IMR-90 (cell line): ENCODE measurements at regions not wholly inside any gene's neighbourhood (a gene's known extent, or its start where the extent isn't known, plus 50 kb on each side); places are given as distances from the start of the nearest gene placed in this dataset.
A peak's percentile ranks its signal among the peaks of the same experiment; 100 is the strongest.

Experiments used
- ATAC-seq: fragments of 200-7000 bp; cut with Tn5 transposase; 2 replicates; pipeline ENCODE4 v1.9.1; 2020; ENCODE audit warnings: low read depth, mild to moderate bottlenecking, moderate library complexity
- BruUV-seq: library from RNA; stranded (reverse); fragments of 400-500 nt; replicated peaks from 2 replicates; lab custom pipeline; 2021; lab: Mats Ljungman, UMichigan
- CTCF ChIA-PET: fragments of 300-600 bp; formaldehyde crosslinking; extraction: SDS; loops from one replicate; lab custom pipeline; 2021; ENCODE audit warnings: antibody characterized with exemption; lab: Yijun Ruan, JAX
- POLR2A ChIA-PET: fragments of 300-600 bp; sonication (Branson Sonifier 250); formaldehyde crosslinking; loops from one replicate; lab custom pipeline; 2022; ENCODE audit warnings: antibody characterized with exemption; ENCODE audit not compliant: unreplicated experiment; lab: Charles Lee
- DNase-seq: peaks from one replicate; pipeline ENCODE4 v3.0.0; 2013
- H2AFZ ChIP-seq: replicated peaks from 2 replicates; pipeline ENCODE3; 2013; ENCODE audit warnings: low read length, mild to moderate bottlenecking; ENCODE audit not compliant: poor library complexity
- H2AK5ac ChIP-seq: 2 replicates; pipeline ENCODE4 v1.6.1; 2013; ENCODE audit warnings: low read depth, low read length, inconsistent platforms
- H2AK9ac ChIP-seq: replicated peaks from 2 replicates; pipeline ENCODE3; 2013; ENCODE audit warnings: mild to moderate bottlenecking, low read depth, low read length, moderate library complexity; ENCODE audit not compliant: poor library complexity
- H2BK120ac ChIP-seq: 2 replicates; pipeline ENCODE4 v1.6.1; 2013; ENCODE audit warnings: low read depth, low read length, inconsistent platforms
- H2BK15ac ChIP-seq: 3 replicates; pipeline ENCODE4 v1.6.1; 2013; ENCODE audit warnings: low read depth, low read length, inconsistent platforms
- H2BK20ac ChIP-seq: 2 replicates; pipeline ENCODE4 v1.6.1; 2013; ENCODE audit warnings: low read depth, mild to moderate bottlenecking, inconsistent platforms, low read length, moderate library complexity
- H2BK5ac ChIP-seq: 2 replicates; pipeline ENCODE4 v1.6.1; 2013; ENCODE audit warnings: mild to moderate bottlenecking, low read depth, low read length, inconsistent platforms; ENCODE audit not compliant: poor library complexity, severe bottlenecking
- H3K14ac ChIP-seq: replicated peaks from 2 replicates; pipeline ENCODE4 v1.6.1; 2013; ENCODE audit warnings: low read depth, low read length, inconsistent platforms
- H3K18ac ChIP-seq: 2 replicates; pipeline ENCODE4 v1.6.1; 2013; ENCODE audit warnings: low read depth, low read length, control low read depth
- H3K23ac ChIP-seq: 2 replicates; pipeline ENCODE4 v1.6.1; 2013; ENCODE audit warnings: low read depth, low read length, inconsistent platforms
- H3K27ac ChIP-seq: 2 replicates; pipeline ENCODE4 v1.5.1; 2013; ENCODE audit warnings: mild to moderate bottlenecking, control low read depth, low read length; ENCODE audit not compliant: insufficient read depth
- H3K27me3 ChIP-seq: 2 replicates; pipeline ENCODE4 v1.6.1; 2013; ENCODE audit warnings: low read length; ENCODE audit not compliant: control insufficient read depth, insufficient read depth
- H3K36me3 ChIP-seq: 2 replicates; pipeline ENCODE4 v1.6.1; 2013; ENCODE audit warnings: low read length, mixed read lengths; ENCODE audit not compliant: control insufficient read depth, insufficient read depth
- H3K4ac ChIP-seq: 2 replicates; pipeline ENCODE4 v1.6.1; 2013; ENCODE audit warnings: low read depth, low read length, inconsistent platforms
- H3K4me1 ChIP-seq: 2 replicates; pipeline ENCODE4 v1.6.1; 2013; ENCODE audit warnings: low read length, mixed read lengths; ENCODE audit not compliant: control insufficient read depth, insufficient read depth
- H3K4me2 ChIP-seq: 2 replicates; pipeline ENCODE4 v1.6.1; 2013; ENCODE audit warnings: low read depth, mild to moderate bottlenecking, control low read depth, low read length, moderate library complexity
- H3K4me3 ChIP-seq: 2 replicates; pipeline ENCODE4 v1.5.1; 2013; ENCODE audit warnings: low read depth, mild to moderate bottlenecking, control low read depth, low read length, moderate library complexity; ENCODE audit not compliant: insufficient read depth
- H3K56ac ChIP-seq: 2 replicates; pipeline ENCODE4 v1.6.1; 2013; ENCODE audit warnings: low read length, inconsistent platforms; ENCODE audit not compliant: insufficient read depth; ENCODE audit errors: extremely low read depth
- H3K79me1 ChIP-seq, 2 experiments: 2 replicates each; pipeline ENCODE4 v1.6.1; 2013; ENCODE audit warnings: low read length in 2 of 2, inconsistent platforms in 1 of 2, low read depth in 1 of 2
- H3K9ac ChIP-seq: 2 replicates; pipeline ENCODE4 v1.6.1; 2013; ENCODE audit warnings: low read depth, low read length, control low read depth
- H3K9me1 ChIP-seq: 2 replicates; pipeline ENCODE4 v1.6.1; 2013; ENCODE audit warnings: low read length, inconsistent platforms; ENCODE audit not compliant: insufficient read depth
- H3K9me3 ChIP-seq: 2 replicates; pipeline ENCODE4 v1.6.1; 2013; ENCODE audit warnings: low read length; ENCODE audit not compliant: control insufficient read depth, insufficient read depth
- H4K20me1 ChIP-seq: 2 replicates; pipeline ENCODE4 v1.6.1; 2013; ENCODE audit warnings: low read length, inconsistent platforms; ENCODE audit not compliant: insufficient read depth
- H4K5ac ChIP-seq: 2 replicates; pipeline ENCODE4 v1.6.1; 2013; ENCODE audit warnings: mild to moderate bottlenecking, low read depth, low read length, control low read depth
- H4K8ac ChIP-seq, 2 experiments: 2 replicates each; pipeline ENCODE4 v1.6.1; 2013; ENCODE audit warnings: low read depth in 2 of 2, low read length in 2 of 2, control low read depth in 1 of 2, inconsistent platforms in 1 of 2
- H4K91ac ChIP-seq: 2 replicates; pipeline ENCODE4 v1.6.1; 2013; ENCODE audit warnings: low read depth, low read length, inconsistent platforms; ENCODE audit not compliant: insufficient read depth
- CEBPB ChIP-seq: IDR thresholded peaks from 2 replicates; pipeline ENCODE4 v1.6.1; 2012; ENCODE audit warnings: low read depth, low read length, improper control_type of control experiment
- CHD1 ChIP-seq: IDR thresholded peaks from 2 replicates; pipeline ENCODE4 v1.6.1; 2012; ENCODE audit warnings: low read depth, low read length, improper control_type of control experiment
- CTCF ChIP-seq: conservative IDR thresholded peaks from 2 replicates; pipeline ENCODE4 v1.5.1; 2012; ENCODE audit warnings: mild to moderate bottlenecking, low read depth, low read length, improper control_type of control experiment
- FOS ChIP-seq: fragments of 150-350 bp; IDR thresholded peaks from 2 replicates; pipeline ENCODE4 v1.6.1; 2016; ENCODE audit warnings: low read depth, low read length
- MAFK ChIP-seq: IDR thresholded peaks from 2 replicates; pipeline ENCODE4 v1.6.1; 2012; ENCODE audit warnings: low read depth, low read length, improper control_type of control experiment
- MAZ ChIP-seq: IDR thresholded peaks from 2 replicates; pipeline ENCODE4 v1.6.1; 2012; ENCODE audit warnings: low read depth, mild to moderate bottlenecking, low read length, improper control_type of control experiment, moderate library complexity, borderline replicate concordance
- MXI1 ChIP-seq: IDR thresholded peaks from 2 replicates; pipeline ENCODE4 v1.6.1; 2012; ENCODE audit warnings: low read depth, mild to moderate bottlenecking, low read length, moderate library complexity, borderline replicate concordance
- POLR2A ChIP-seq: IDR thresholded peaks from 2 replicates; pipeline ENCODE4 v1.6.1; 2012; ENCODE audit warnings: mild to moderate bottlenecking, low read depth, low read length
- RAD21 ChIP-seq: IDR thresholded peaks from 2 replicates; pipeline ENCODE4 v1.6.1; 2012; ENCODE audit warnings: low read length, improper control_type of control experiment
- RCOR1 ChIP-seq: IDR thresholded peaks from 2 replicates; pipeline ENCODE4 v1.6.1; 2012; ENCODE audit warnings: mild to moderate bottlenecking, low read length, improper control_type of control experiment; ENCODE audit not compliant: insufficient replicate concordance
- RFX5 ChIP-seq: IDR thresholded peaks from 2 replicates; pipeline ENCODE4 v1.8.0; 2012; ENCODE audit warnings: low read depth, mild to moderate bottlenecking, low read length, moderate library complexity
- USF2 ChIP-seq: fragments of 150-350 bp; IDR thresholded peaks from 2 replicates; pipeline ENCODE4 v1.6.1; 2017; ENCODE audit warnings: mild to moderate bottlenecking, antibody characterized with exemption, low read length, low read depth
- WGBS, 2 experiments: methylation state at CpG; one replicate each; pipeline versions ENCODE4 v1.1.5 to v1.1.7; 2013; ENCODE audit warnings: missing lambda C conversion rate in 2 of 2; ENCODE audit not compliant: insufficient read length in 1 of 2; ENCODE audit errors: extremely low coverage in 2 of 2; 5-methylcytosine and 5-hydroxymethylcytosine counted together
- dilution Hi-C: fragments of 300-500 bp; cut with HindIII; formaldehyde crosslinking; loops from one replicate; pipeline ENCODE4 v1.14.3; 2018; ENCODE audit warnings: low sequenced_read_pairs; ENCODE audit not compliant: unreplicated experiment
- in situ Hi-C: fragments of 300-500 bp; cut with MboI; formaldehyde crosslinking; loops from 3 replicates; pipeline ENCODE4 v1.14.3; 2019; ENCODE audit warnings: low sequenced_read_pairs, inconsistent platforms, mixed read lengths
- intact Hi-C: fragments of 100-400 bp; cut with micrococcal nuclease; formaldehyde crosslinking; loops from 2 replicates; pipeline ENCODE4 v1.10.0; 2022

GRCh38 chr3:159824333-159824732 is 164.3 kb upstream of the IL12A start:
- peak; percentile 90 for DNase-seq
- Histone ChIP-seq H3K79me1 (peaks cover 54 to 69% of the 10 kb centered on the region in 2 experiments), H3K4me1 (peaks cover 16% of the 10 kb centered on the region), H2AFZ (no peak overlapping the region), H4K91ac (no peak overlapping the region), H2BK15ac (no peak overlapping the region), H3K23ac (no peak overlapping the region), H2BK20ac (no peak overlapping the region), H3K27me3 (no peaks in the 10 kb centered on the region), H3K4me2 (no peak overlapping the region), H4K20me1 (peaks cover 14% of the 10 kb centered on the region), H4K5ac (no peak overlapping the region), H3K36me3 (no peaks in the 10 kb centered on the region), H4K8ac (no peak overlapping the region), H3K27ac (no peak overlapping the region), H3K14ac (no peak overlapping the region), H3K9me1 (peaks cover 13% of the 10 kb centered on the region), H2BK120ac (no peak overlapping the region), H2BK5ac (peak overlapping the region; percentile 30), H3K4ac (no peak overlapping the region), H3K4me3 (no peak overlapping the region), H3K56ac (no peak overlapping the region), H3K9me3 (no peaks in the 10 kb centered on the region), H3K18ac (no peak overlapping the region), H3K9ac (no peak overlapping the region), H2AK5ac (no peak overlapping the region), H2AK9ac (no peak overlapping the region)
- ChIA-PET CTCF (interaction anchor here (0.8 kb wide), 1 partner anchor 182 kb away, joined by 3 read pairs; no protein-coding TSS in a partner anchor), POLR2A (no interaction called here)
- intact Hi-C loops (loop anchor here (2.0 kb wide), 1 partner anchor 104 kb away; no protein-coding TSS in a partner anchor), in situ Hi-C loops (no loop called here), dilution Hi-C loops (no loop called here)
- BruUV-seq: no TSS peak
- ATAC-seq: peak; percentile 73
- WGBS, 2 experiments: no CpG with 5 or more reads among the region's 2 CpGs
- TF ChIP-seq RAD21 (no peak), MAFK (no peak), CTCF (no peak), USF2 (no peak), CEBPB (0 out of 2 replicates have a peak, but pooled peaks have one; percentile 24), POLR2A (no peak), CHD1 (no peak), RFX5 (no peak), RCOR1 (peak; percentile 54), FOS (0 out of 2 replicates have a peak, but pooled peaks have one; percentile 18), MAZ (no peak), MXI1 (no peak)
